Testis (tissue), 2 donors: ENCODE measurements at regions not wholly inside any gene's neighbourhood (a gene's known extent, or its start where the extent isn't known, plus 50 kb on each side); places are given as distances from the start of the nearest gene placed in this dataset.

ENCODE experiments used
- POLR2A ChIP-seq: fragments of 450-650 bp; IDR thresholded peaks from one replicate; pipeline ENCODE4 v1.6.1; 2017; ENCODE audit warnings: antibody characterized with exemption, mild to moderate bottlenecking, moderate library complexity
- TF ChIP-seq, protein P1 (sequence below), 3 experiments: fragments of 450-650 bp in 2 of 3; fragments of 200-600 bp in 1 of 3; sonication (generic) in 1 of 3; IDR thresholded peaks; one replicate each; pipeline ENCODE4 v1.5.1; 2016 to 2019; ENCODE audit warnings: antibody characterized with exemption in 3 of 3, mild to moderate bottlenecking in 2 of 3, moderate library complexity in 1 of 3

DNA sequence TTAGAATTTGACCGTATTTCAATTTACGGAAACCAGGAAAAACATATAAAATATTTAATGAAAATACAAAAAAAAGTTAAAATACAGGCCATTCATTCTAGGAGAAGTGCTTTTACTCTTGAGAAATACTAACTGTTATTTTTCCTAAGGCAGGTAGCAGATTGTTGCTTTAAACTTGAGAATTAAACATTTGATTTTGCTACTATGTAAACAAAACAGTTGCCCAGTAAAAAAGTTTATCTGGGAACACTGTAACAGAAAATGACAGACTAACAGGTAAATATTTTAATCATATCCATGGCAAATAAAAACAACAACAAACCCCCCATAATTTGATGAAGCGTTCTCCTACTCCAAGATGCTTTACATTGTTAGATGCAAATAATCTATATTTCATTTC is 350.5 kb downstream of the CRPPA start:
- TF ChIP-seq, protein P1, sequence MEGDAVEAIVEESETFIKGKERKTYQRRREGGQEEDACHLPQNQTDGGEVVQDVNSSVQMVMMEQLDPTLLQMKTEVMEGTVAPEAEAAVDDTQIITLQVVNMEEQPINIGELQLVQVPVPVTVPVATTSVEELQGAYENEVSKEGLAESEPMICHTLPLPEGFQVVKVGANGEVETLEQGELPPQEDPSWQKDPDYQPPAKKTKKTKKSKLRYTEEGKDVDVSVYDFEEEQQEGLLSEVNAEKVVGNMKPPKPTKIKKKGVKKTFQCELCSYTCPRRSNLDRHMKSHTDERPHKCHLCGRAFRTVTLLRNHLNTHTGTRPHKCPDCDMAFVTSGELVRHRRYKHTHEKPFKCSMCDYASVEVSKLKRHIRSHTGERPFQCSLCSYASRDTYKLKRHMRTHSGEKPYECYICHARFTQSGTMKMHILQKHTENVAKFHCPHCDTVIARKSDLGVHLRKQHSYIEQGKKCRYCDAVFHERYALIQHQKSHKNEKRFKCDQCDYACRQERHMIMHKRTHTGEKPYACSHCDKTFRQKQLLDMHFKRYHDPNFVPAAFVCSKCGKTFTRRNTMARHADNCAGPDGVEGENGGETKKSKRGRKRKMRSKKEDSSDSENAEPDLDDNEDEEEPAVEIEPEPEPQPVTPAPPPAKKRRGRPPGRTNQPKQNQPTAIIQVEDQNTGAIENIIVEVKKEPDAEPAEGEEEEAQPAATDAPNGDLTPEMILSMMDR (IDR thresholded peaks at IDR 0.05) = no peak
- no peak for TF ChIP-seq POLR2A
